H1 (cell line): ENCODE measurements at regions not wholly inside any gene's neighbourhood (a gene's known extent, or its start where the extent isn't known, plus 50 kb on each side); places are given as distances from the start of the nearest gene placed in this dataset.

Experiments
- CTCF ChIA-PET: fragments of 300-600 bp; sonication (Branson Sonifier 250); formaldehyde crosslinking; loops from one replicate; lab custom pipeline; 2021; ENCODE audit not compliant: partially characterized antibody; lab: Charles Lee
- POLR2A ChIA-PET: fragments of 300-600 bp; sonication (Branson Sonifier 250); formaldehyde crosslinking; loops from one replicate; lab custom pipeline; 2021; ENCODE audit warnings: inconsistent platforms; ENCODE audit not compliant: partially characterized antibody; lab: Charles Lee
- DNase-seq, 2 experiments: peaks; one replicate each; pipeline versions ENCODE4 v3.0.0 to v3.0.0-alpha.2; 2010 to 2022; ENCODE audit warnings: low spot score in 2 of 2, low read depth in 1 of 2, mixed read lengths in 1 of 2
- FAIRE-seq: peaks from 2 replicates; lab custom pipeline; 2011; peaks lifted over from hg19 to GRCh38; lab: Jason Lieb, UNC
- H2AFZ ChIP-seq: 2 replicates; pipeline ENCODE4 v1.8.1; 2012; ENCODE audit warnings: low read length, inconsistent platforms
- H2AK5ac ChIP-seq: 2 replicates; pipeline ENCODE4 v1.6.1; 2013; ENCODE audit warnings: low read depth, low read length
- H2BK120ac ChIP-seq: replicated peaks from 2 replicates; pipeline ENCODE3; 2013; ENCODE audit warnings: low read depth, low read length, inconsistent platforms
- H2BK12ac ChIP-seq: 2 replicates; pipeline ENCODE4 v1.6.1; 2013; ENCODE audit warnings: low read depth, low read length
- H2BK15ac ChIP-seq: 2 replicates; pipeline ENCODE4 v1.6.1; 2013; ENCODE audit warnings: low read length
- H2BK20ac ChIP-seq: 2 replicates; pipeline ENCODE4 v1.6.1; 2013; ENCODE audit warnings: low read length
- H2BK5ac ChIP-seq: 2 replicates; pipeline ENCODE4 v1.6.1; 2013; ENCODE audit warnings: low read depth, low read length
- H3K14ac ChIP-seq: 2 replicates; pipeline ENCODE4 v1.6.1; 2013; ENCODE audit warnings: inconsistent platforms; ENCODE audit not compliant: insufficient read length
- H3K18ac ChIP-seq: 2 replicates; pipeline ENCODE4 v1.6.1; 2013; ENCODE audit warnings: low read length; ENCODE audit errors: extremely low read depth
- H3K23ac ChIP-seq: 2 replicates; pipeline ENCODE4 v1.6.1; 2013; ENCODE audit warnings: inconsistent platforms; ENCODE audit not compliant: insufficient read length
- H3K23me2 ChIP-seq: 2 replicates; pipeline ENCODE4 v1.6.1; 2013; ENCODE audit warnings: low read depth, low read length
- H3K27ac ChIP-seq: 2 replicates; pipeline ENCODE4 v1.6.1; 2011; ENCODE audit warnings: low read depth, low read length, inconsistent platforms
- H3K27me3 ChIP-seq, 4 experiments: replicated peaks in 1 of 4; 1 replicate in 1 of 4; 2 replicates in 3 of 4; pipeline versions ENCODE4 v1.6.1 to v1.8.1; 2011 to 2013; ENCODE audit warnings: low read length in 3 of 4, mild to moderate bottlenecking in 3 of 4, inconsistent platforms in 2 of 4, mixed read lengths in 2 of 4, moderate library complexity in 1 of 4; ENCODE audit not compliant: control insufficient read depth in 3 of 4, insufficient read depth in 3 of 4; ENCODE audit errors: extremely low read depth in 1 of 4
- H3K36me3 ChIP-seq, 4 experiments: 2 replicates each; pipeline versions ENCODE4 v1.6.1 to v1.8.1; 2011 to 2013; ENCODE audit warnings: mild to moderate bottlenecking in 4 of 4, low read length in 3 of 4, moderate library complexity in 2 of 4, control low read depth in 1 of 4, inconsistent platforms in 1 of 4; ENCODE audit not compliant: insufficient read depth in 4 of 4, control insufficient read depth in 2 of 4
- H3K4ac ChIP-seq: replicated peaks from 2 replicates; pipeline ENCODE3; 2013; ENCODE audit warnings: low read length, low read depth, mixed read lengths, inconsistent platforms; ENCODE audit not compliant: insufficient read length
- H3K4me1 ChIP-seq, 4 experiments: replicated peaks in 1 of 4; 1 replicate in 1 of 4; 2 replicates in 3 of 4; pipeline versions ENCODE4 v1.6.1 to v1.8.1; 2011 to 2013; ENCODE audit warnings: low read length in 3 of 4, inconsistent platforms in 2 of 4, mixed read lengths in 1 of 4; ENCODE audit not compliant: insufficient read depth in 4 of 4, control insufficient read depth in 3 of 4
- H3K4me2 ChIP-seq, 2 experiments: 2 replicates each; pipeline versions ENCODE4 v1.6.1 to v1.8.1; 2011 to 2013; ENCODE audit warnings: low read depth in 2 of 2, low read length in 2 of 2, control low read depth in 1 of 2, inconsistent platforms in 1 of 2, mild to moderate bottlenecking in 1 of 2; ENCODE audit not compliant: insufficient read depth in 1 of 2
- H3K4me3 ChIP-seq, 4 experiments: fragments of 200-600, 300-600 bp in 1 of 4; sonication (generic), shearing (Covaris generic), sonication (Bioruptor Twin) in 1 of 4; 2 replicates each; pipeline versions ENCODE4 v1.5.1 to v1.8.1; 2011 to 2016; ENCODE audit warnings: low read length in 4 of 4, low read depth in 3 of 4, control low read depth in 2 of 4, inconsistent platforms in 2 of 4, mild to moderate bottlenecking in 2 of 4, mixed read lengths in 1 of 4, moderate library complexity in 1 of 4; ENCODE audit not compliant: insufficient read depth in 2 of 4; ENCODE audit errors: extremely low read depth in 1 of 4
- H3K56ac ChIP-seq: replicated peaks from 2 replicates; pipeline ENCODE3; 2013; ENCODE audit warnings: low read depth, mild to moderate bottlenecking, mixed read lengths, low read length, inconsistent platforms; ENCODE audit not compliant: insufficient read length
- H3K79me1 ChIP-seq: 2 replicates; pipeline ENCODE4 v1.6.1; 2013; ENCODE audit warnings: low read depth, low read length, control low read depth
- H3K79me2 ChIP-seq, 2 experiments: 2 replicates each; pipeline versions ENCODE4 v1.6.1 to v1.8.1; 2012 to 2013; ENCODE audit warnings: low read length in 2 of 2, mild to moderate bottlenecking in 2 of 2, inconsistent platforms in 1 of 2; ENCODE audit not compliant: insufficient read depth in 2 of 2, control insufficient read depth in 1 of 2
- H3K9ac ChIP-seq, 4 experiments: replicated peaks in 1 of 4; 1 replicate in 1 of 4; 2 replicates in 3 of 4; pipeline versions ENCODE4 v1.6.1 to v1.8.1; 2011 to 2013; ENCODE audit warnings: low read depth in 3 of 4, low read length in 3 of 4, control low read depth in 2 of 4, mild to moderate bottlenecking in 2 of 4, moderate library complexity in 2 of 4, inconsistent platforms in 1 of 4; ENCODE audit errors: extremely low read depth in 1 of 4
- H3K9me3 ChIP-seq, 2 experiments: 2 replicates each; pipeline versions ENCODE4 v1.6.1 to v1.8.1; 2012 to 2013; ENCODE audit warnings: mild to moderate bottlenecking in 2 of 2, moderate library complexity in 2 of 2, control low read depth in 1 of 2, inconsistent platforms in 1 of 2, low read depth in 1 of 2, low read length in 1 of 2, mixed read lengths in 1 of 2; ENCODE audit not compliant: insufficient read depth in 2 of 2
- H4K20me1 ChIP-seq, 2 experiments: replicated peaks in 1 of 2; 2 replicates each; pipeline versions ENCODE3 to v1.8.1; 2011 to 2013; ENCODE audit warnings: inconsistent platforms in 2 of 2, low read length in 2 of 2, mild to moderate bottlenecking in 1 of 2; ENCODE audit not compliant: insufficient read depth in 2 of 2, control insufficient read depth in 1 of 2
- H4K5ac ChIP-seq: 2 replicates; pipeline ENCODE4 v1.6.1; 2013; ENCODE audit warnings: low read length, low read depth, mixed read lengths, inconsistent platforms; ENCODE audit not compliant: insufficient read length
- H4K8ac ChIP-seq: 2 replicates; pipeline ENCODE4 v1.8.0; 2013; ENCODE audit warnings: mild to moderate bottlenecking, moderate library complexity, low read length, inconsistent platforms; ENCODE audit not compliant: insufficient read depth; ENCODE audit errors: extremely low read depth
- H4K91ac ChIP-seq: replicated peaks from 2 replicates; pipeline ENCODE3; 2013; ENCODE audit warnings: low read length, mixed read lengths, inconsistent platforms; ENCODE audit not compliant: insufficient read length
- CBX5 ChIP-seq: fragments of 300-800, 300-1000 bp; sonication (generic); IDR thresholded peaks from 2 replicates; pipeline ENCODE4 v1.7.1; 2016; ENCODE audit warnings: antibody characterized with exemption, low read length, low read depth
- E2F6 ChIP-seq: IDR thresholded peaks from 2 replicates; pipeline ENCODE4 v1.6.1; 2012; ENCODE audit warnings: inconsistent platforms
- KDM5A ChIP-seq: fragments of 200-600 bp; IDR thresholded peaks from 2 replicates; pipeline ENCODE4 v1.7.1; 2012; ENCODE audit warnings: mild to moderate bottlenecking, low read length, inconsistent platforms, mixed read lengths
- SIN3A ChIP-seq, 2 experiments: IDR thresholded peaks in 1 of 2; conservative IDR thresholded peaks in 1 of 2; 2 replicates each; pipeline ENCODE4 v1.6.1; 2011 to 2012; ENCODE audit warnings: low read length in 2 of 2, improper control_type of control experiment in 1 of 2, low read depth in 1 of 2, mild to moderate bottlenecking in 1 of 2
- WGBS, 2 experiments: shearing (Covaris generic) in 1 of 2; methylation state at CpG; one replicate each; pipeline versions ENCODE4 v1.1.6 to v1.1.7; 2013 to 2015; ENCODE audit warnings: low lambda C conversion rate in 2 of 2, mixed read lengths in 2 of 2, inconsistent platforms in 1 of 2, low coverage in 1 of 2, missing lambda C conversion rate in 1 of 2; ENCODE audit not compliant: insufficient replicate concordance in 2 of 2, insufficient coverage in 1 of 2, insufficient read length in 1 of 2; ENCODE audit errors: extremely low coverage in 1 of 2, missing lambda C conversion rate in 1 of 2; 5-methylcytosine and 5-hydroxymethylcytosine counted together

- no peak overlapping the region for H2AFZ ChIP-seq
- H3K27ac ChIP-seq = no peak overlapping the region
- no peak for FAIRE-seq
Observed at GRCh38 chr12:68532204-68532886, 78.4 kb upstream of the RAP1B start.

More at GRCh38 chr12:68532204-68532886, 78.4 kb upstream of the RAP1B start:
- H3K79me1 ChIP-seq = no peaks in the 10 kb centered on the region
- no peak overlapping the region for H2AK5ac ChIP-seq
- 96% methylated on average over 1 of the region's 1 CpG; no CpG with 5 or more reads in 1 of the 2 experiments for WGBS, 2 experiments
- H3K27me3 ChIP-seq = no peaks in the 10 kb centered on the region
- no peak overlapping the region for H2BK5ac ChIP-seq
- no peak overlapping the region for H3K4me2 ChIP-seq
- no peak overlapping the region for H3K18ac ChIP-seq
- no peak overlapping the region for H4K91ac ChIP-seq
- H3K36me3 ChIP-seq = no peaks in the 10 kb centered on the region
- H3K79me2 ChIP-seq = no peaks in the 10 kb centered on the region
- no peak overlapping the region for H2BK12ac ChIP-seq
- no peak overlapping the region for H3K4me3 ChIP-seq
- no peak overlapping the region for H2BK20ac ChIP-seq
- no peaks in the 10 kb centered on the region for H3K9me3 ChIP-seq
- CTCF ChIA-PET = interaction anchor here (0.6 kb wide), 2 partner anchors 126 to 1370 kb away, joined by 3 to 5 read pairs; no protein-coding TSS in a partner anchor
- H3K4me1 ChIP-seq = no peaks in the 10 kb centered on the region
- no peak overlapping the region for H4K8ac ChIP-seq
- no peak for DNase-seq
- H4K5ac ChIP-seq = no peak overlapping the region
- no peak overlapping the region for H2BK120ac ChIP-seq
- no peak overlapping the region for H3K14ac ChIP-seq
- H3K23me2 ChIP-seq = no peaks in the 10 kb centered on the region
- no peak overlapping the region for H2BK15ac ChIP-seq
- H3K9ac ChIP-seq = no peak overlapping the region
- TF ChIP-seq KDM5A (no peak), CBX5 (no peak), E2F6 (no peak), SIN3A (conservative IDR thresholded peaks at IDR 0.05 in 1 of 2, IDR thresholded peaks at IDR 0.05 in 1 of 2; ENCODE audit: low read depth in 1 of 2, low read length in 2 of 2) (no peak)
- H3K23ac ChIP-seq = no peak overlapping the region
- POLR2A ChIA-PET = interaction anchor here (1.1 kb wide), 1 partner anchor 77 kb away, joined by 4 read pairs; no protein-coding TSS in a partner anchor
- H3K56ac ChIP-seq = no peak overlapping the region
- H3K4ac ChIP-seq = no peak overlapping the region
- no peaks in the 10 kb centered on the region for H4K20me1 ChIP-seq
